GM18502 (cell line): ENCODE measurements at regions not wholly inside any gene's neighbourhood (a gene's known extent, or its start where the extent isn't known, plus 50 kb on each side); places are given as distances from the start of the nearest gene placed in this dataset.

Experiments
- ATAC-seq: cut with Tn5 transposase; IDR thresholded peaks from one replicate; pipeline ENCODE4 v1.9.1; 2021; ENCODE audit warnings: mild to moderate bottlenecking; ENCODE audit not compliant: unreplicated experiment, poor library complexity

GRCh38 chr4:127126718-127127117 is 506.0 kb upstream of the INTU start:
- ATAC-seq = no peak

- ATAC-seq = no peak
Measured at GRCh38 chr4:127131527-127131926, 501.2 kb upstream of the INTU start.

GRCh38 chr4:127134490-127134889 is 498.3 kb upstream of the INTU start:
- no peak for ATAC-seq

- no peak for ATAC-seq
Measured at GRCh38 chr4:127138586-127138985, 494.2 kb upstream of the INTU start.

GRCh38 chr4:127139788-127140286 is 492.9 kb upstream of the INTU start:
- no peak for ATAC-seq

- ATAC-seq = no peak
Measured at GRCh38 chr4:127140306-127140705, 492.5 kb upstream of the INTU start.

GRCh38 chr4:127141856-127142255 is 490.9 kb upstream of the INTU start:
- ATAC-seq = no peak

- ATAC-seq = no peak
Measured at GRCh38 chr4:127143460-127144195, 489.1 kb upstream of the INTU start.

- ATAC-seq = no peak
Measured at GRCh38 chr4:127145006-127145540, 487.7 kb upstream of the INTU start.

GRCh38 chr4:127148165-127148564 is 484.6 kb upstream of the INTU start:
- no peak for ATAC-seq

- ATAC-seq = no peak
Measured at GRCh38 chr4:127149086-127149485, 483.7 kb upstream of the INTU start.

GRCh38 chr4:127151941-127152340 is 480.8 kb upstream of the INTU start:
- no peak for ATAC-seq

GRCh38 chr4:127155116-127155515 is 477.6 kb upstream of the INTU start:
- ATAC-seq = no peak

- ATAC-seq = no peak
Measured at GRCh38 chr4:127155555-127155954, 477.2 kb upstream of the INTU start.

GRCh38 chr4:127162741-127163140 is 470.0 kb upstream of the INTU start:
- ATAC-seq = no peak

- no peak for ATAC-seq
Measured at GRCh38 chr4:127165971-127166370, 466.8 kb upstream of the INTU start.

GRCh38 chr4:127174201-127174600 is 458.6 kb upstream of the INTU start:
- ATAC-seq = no peak

- ATAC-seq = no peak
Measured at GRCh38 chr4:127174616-127175015, 458.1 kb upstream of the INTU start.

- ATAC-seq = no peak
Measured at GRCh38 chr4:127179256-127180087, 453.3 kb upstream of the INTU start.

- ATAC-seq = no peak
Measured at GRCh38 chr4:127181001-127181400, 451.8 kb upstream of the INTU start.

- ATAC-seq = no peak
Measured at GRCh38 chr4:127182687-127183086, 450.1 kb upstream of the INTU start.
